ENCODE measurements at regions not wholly inside any gene's neighbourhood (a gene's known extent, or its start where the extent isn't known, plus 50 kb on each side); places are given as distances from the start of the nearest gene placed in this dataset.

DNA sequence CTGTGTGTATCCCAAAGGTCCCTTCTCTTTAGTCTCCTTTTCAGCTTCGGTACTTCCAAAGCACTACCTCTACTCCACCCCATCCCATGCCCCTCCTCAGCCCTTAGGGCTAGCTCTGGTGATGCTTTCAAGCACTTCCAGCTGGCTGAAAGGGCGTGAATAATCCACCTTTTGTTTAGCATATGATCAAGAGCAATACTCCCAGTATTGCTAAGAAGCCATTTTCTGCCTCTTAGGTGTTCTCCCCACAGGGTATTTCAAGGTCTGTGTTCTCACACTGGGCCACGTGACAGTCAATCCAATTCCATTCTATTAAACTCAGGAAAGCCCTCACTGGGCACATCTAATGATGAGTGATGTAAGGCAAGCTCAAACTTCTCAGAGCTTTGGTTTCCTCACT lies 298.5 kb upstream of the PROX1 start:
- TF ChIP-seq YY1 (IDR thresholded peaks at IDR 0.05; ENCODE audit: insufficient read depth, insufficient read length) (no peak), SUZ12 (IDR thresholded peaks at IDR 0.05; ENCODE audit: extremely low read depth, insufficient read depth, insufficient read length) (no peak)
- Histone ChIP-seq H3K4me3 (ENCODE audit: insufficient read length, low read depth) (no peak overlapping the region), H3K9me3 (ENCODE audit: insufficient read depth, low read length) (no peaks in the 10 kb centered on the region), H3K36me3 (ENCODE audit: insufficient read depth, insufficient read length, low read length) (no peaks in the 10 kb centered on the region), H3K4me1 (ENCODE audit: insufficient read depth, insufficient read length) (no peaks in the 10 kb centered on the region), H3K9ac (ENCODE audit: insufficient read length, low read depth) (no peak overlapping the region), H3K27me3 (ENCODE audit: insufficient read depth, insufficient read length) (no peaks in the 10 kb centered on the region)
- no peak for DNase-seq (ENCODE audit: low read depth, low spot score)

DNA sequence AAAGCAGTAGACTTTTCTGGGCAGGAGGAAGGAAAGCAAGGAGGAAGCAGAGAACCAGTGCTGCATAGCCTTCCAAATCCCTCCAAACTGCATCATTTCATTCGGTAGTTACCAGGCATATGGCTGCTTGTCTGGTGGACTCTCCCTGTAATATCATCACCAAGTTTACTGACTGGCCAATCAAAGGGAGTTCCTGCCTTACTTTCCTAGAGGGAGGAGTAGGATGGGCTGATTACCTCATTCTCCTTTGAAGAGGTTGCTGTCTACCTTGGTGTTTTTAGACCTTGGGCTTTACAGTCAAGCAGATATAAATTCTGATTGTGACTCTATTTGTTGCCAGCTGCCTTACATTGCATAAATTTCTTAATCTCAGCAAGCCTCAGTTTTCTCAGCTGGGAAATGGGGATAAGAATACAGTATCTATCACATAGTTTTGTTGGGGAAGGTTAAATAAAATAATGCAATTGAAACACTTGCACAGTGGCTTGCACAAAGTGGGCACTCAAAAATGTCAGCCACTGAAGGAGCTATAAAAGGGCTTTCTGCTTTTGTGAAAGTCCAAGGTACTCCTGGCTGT lies 297.3 kb upstream of the PROX1 start:
- H3K9ac ChIP-seq (ENCODE audit: insufficient read length, low read depth) = no peak overlapping the region
- H3K9me3 ChIP-seq (ENCODE audit: insufficient read depth, low read length) = no peaks in the 10 kb centered on the region
- no peak for TF ChIP-seq SUZ12 (IDR thresholded peaks at IDR 0.05; ENCODE audit: extremely low read depth, insufficient read depth, insufficient read length)
- TF ChIP-seq ZNF274 (IDR thresholded peaks at IDR 0.05; ENCODE audit: low read depth, low read length) = no peak
- TF ChIP-seq YY1 (IDR thresholded peaks at IDR 0.05; ENCODE audit: insufficient read depth, insufficient read length) = no peak
- H3K4me3 ChIP-seq (ENCODE audit: insufficient read length, low read depth) = no peak overlapping the region
- no peaks in the 10 kb centered on the region for H3K27me3 ChIP-seq (ENCODE audit: insufficient read depth, insufficient read length)
- no peaks in the 10 kb centered on the region for H3K4me1 ChIP-seq (ENCODE audit: insufficient read depth, insufficient read length)
- no peak for DNase-seq (ENCODE audit: low read depth, low spot score)
- H3K36me3 ChIP-seq (ENCODE audit: insufficient read depth, insufficient read length, low read length) = no peaks in the 10 kb centered on the region

DNA sequence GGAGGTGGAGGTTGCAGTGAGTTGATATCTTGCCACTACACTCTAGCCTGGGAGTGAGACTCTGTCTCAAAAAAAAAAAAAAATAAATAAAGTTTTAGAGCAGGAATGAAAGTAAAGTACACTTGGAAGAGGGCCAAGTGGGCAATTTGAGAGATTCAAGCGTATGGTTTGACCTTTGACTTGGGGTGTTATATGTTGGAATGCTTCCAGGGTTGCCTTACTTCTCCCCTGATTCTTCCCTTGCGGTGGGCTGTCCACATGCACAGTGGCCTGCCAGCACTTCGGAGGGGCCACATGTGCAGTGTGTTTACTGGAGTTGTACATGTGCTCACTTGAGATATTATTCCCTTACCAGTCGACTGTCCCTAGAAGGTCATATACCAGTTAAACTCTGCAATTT lies 295.5 kb upstream of the PROX1 start:
- H3K9me3 ChIP-seq (ENCODE audit: insufficient read depth, low read length) = no peaks in the 10 kb centered on the region
- DNase-seq (ENCODE audit: low read depth, low spot score) = no peak
- H3K36me3 ChIP-seq (ENCODE audit: insufficient read depth, insufficient read length, low read length) = no peaks in the 10 kb centered on the region
- no peak overlapping the region for H3K9ac ChIP-seq (ENCODE audit: insufficient read length, low read depth)
- no peak for TF ChIP-seq SUZ12 (IDR thresholded peaks at IDR 0.05; ENCODE audit: extremely low read depth, insufficient read depth, insufficient read length)
- no peaks in the 10 kb centered on the region for H3K4me1 ChIP-seq (ENCODE audit: insufficient read depth, insufficient read length)
- H3K4me3 ChIP-seq (ENCODE audit: insufficient read length, low read depth) = no peak overlapping the region
- H3K27me3 ChIP-seq (ENCODE audit: insufficient read depth, insufficient read length) = no peaks in the 10 kb centered on the region

DNA sequence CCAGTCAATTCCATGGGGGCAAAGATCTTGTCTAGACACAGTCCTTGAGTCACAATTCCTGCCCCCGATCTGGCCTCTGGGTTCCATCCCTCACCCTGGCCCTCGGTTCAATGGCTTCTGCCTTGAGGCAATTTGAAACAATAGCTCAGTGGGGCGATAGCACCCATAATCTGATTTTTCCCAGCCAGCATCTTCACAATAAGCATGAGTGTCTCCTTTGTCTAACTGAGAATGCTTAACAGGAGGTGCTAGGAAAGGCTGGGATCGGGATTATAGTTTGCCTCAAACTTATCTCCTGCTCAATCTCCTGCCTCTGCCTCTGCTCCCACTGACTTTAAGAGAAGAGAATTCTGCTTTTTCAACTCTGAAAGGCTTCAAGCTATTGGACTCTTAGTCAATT lies 293.9 kb upstream of the PROX1 start:
- H3K9ac ChIP-seq (ENCODE audit: insufficient read length, low read depth) = no peak overlapping the region
- H3K36me3 ChIP-seq (ENCODE audit: insufficient read depth, insufficient read length, low read length) = no peaks in the 10 kb centered on the region
- H3K4me3 ChIP-seq (ENCODE audit: insufficient read length, low read depth) = no peak overlapping the region
- no peaks in the 10 kb centered on the region for H3K4me1 ChIP-seq (ENCODE audit: insufficient read depth, insufficient read length)
- no peak for DNase-seq (ENCODE audit: low read depth, low spot score)
- TF ChIP-seq YY1 (IDR thresholded peaks at IDR 0.05; ENCODE audit: insufficient read depth, insufficient read length) (no peak), ZNF274 (IDR thresholded peaks at IDR 0.05; ENCODE audit: low read depth, low read length) (no peak), SUZ12 (IDR thresholded peaks at IDR 0.05; ENCODE audit: extremely low read depth, insufficient read depth, insufficient read length) (no peak)
- no peaks in the 10 kb centered on the region for H3K9me3 ChIP-seq (ENCODE audit: insufficient read depth, low read length)
- no peaks in the 10 kb centered on the region for H3K27me3 ChIP-seq (ENCODE audit: insufficient read depth, insufficient read length)

DNA sequence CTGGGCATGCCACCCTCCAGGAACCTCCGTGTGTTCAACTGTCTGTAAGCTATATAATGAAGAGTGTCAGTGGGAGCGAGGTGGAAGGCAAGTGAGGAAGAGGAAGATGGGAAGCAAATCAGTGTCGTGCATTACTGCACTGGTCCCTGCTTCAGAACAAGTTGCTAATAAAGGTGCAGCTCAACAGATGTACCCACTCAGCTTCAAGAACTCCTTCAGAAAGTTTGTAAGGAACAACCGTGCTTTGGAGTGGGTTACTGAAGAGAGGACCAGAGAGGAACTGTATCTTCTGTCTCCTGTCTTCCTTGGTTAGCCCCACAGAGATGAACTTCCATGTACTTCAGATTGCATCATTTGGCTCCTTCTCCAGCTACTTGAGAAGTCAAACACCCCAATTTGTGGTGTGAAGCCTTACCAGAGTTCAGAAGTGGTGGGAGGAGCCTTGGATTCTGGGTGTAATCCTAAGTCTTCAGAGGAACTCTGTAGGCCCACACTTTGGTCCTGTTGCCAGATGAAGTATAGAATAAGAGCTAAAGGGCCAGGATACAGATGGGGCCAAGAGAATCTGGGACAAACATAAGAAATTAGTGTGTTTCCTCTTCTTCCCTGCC lies 290.5 kb upstream of the PROX1 start:
- Histone ChIP-seq H3K4me1 (ENCODE audit: insufficient read depth, insufficient read length) (no peaks in the 10 kb centered on the region), H3K4me3 (ENCODE audit: insufficient read length, low read depth) (no peak overlapping the region), H3K9me3 (ENCODE audit: insufficient read depth, low read length) (no peaks in the 10 kb centered on the region), H3K27me3 (ENCODE audit: insufficient read depth, insufficient read length) (no peaks in the 10 kb centered on the region), H3K9ac (ENCODE audit: insufficient read length, low read depth) (no peak overlapping the region), H3K36me3 (ENCODE audit: insufficient read depth, insufficient read length, low read length) (no peaks in the 10 kb centered on the region)
- DNase-seq (ENCODE audit: low read depth, low spot score) = no peak
- TF ChIP-seq SUZ12 (IDR thresholded peaks at IDR 0.05; ENCODE audit: extremely low read depth, insufficient read depth, insufficient read length) = no peak
- no peak for TF ChIP-seq ZNF274 (IDR thresholded peaks at IDR 0.05; ENCODE audit: low read depth, low read length)

- no peaks in the 10 kb centered on the region for H3K27me3 ChIP-seq (ENCODE audit: insufficient read depth, insufficient read length)
- H3K4me3 ChIP-seq (ENCODE audit: insufficient read length, low read depth) = no peak overlapping the region
- H3K4me1 ChIP-seq (ENCODE audit: insufficient read depth, insufficient read length) = no peaks in the 10 kb centered on the region
- no peak for TF ChIP-seq ZNF274 (IDR thresholded peaks at IDR 0.05; ENCODE audit: low read depth, low read length)
- TF ChIP-seq SUZ12 (IDR thresholded peaks at IDR 0.05; ENCODE audit: extremely low read depth, insufficient read depth, insufficient read length) = no peak
- TF ChIP-seq YY1 (IDR thresholded peaks at IDR 0.05; ENCODE audit: insufficient read depth, insufficient read length) = no peak
- H3K9me3 ChIP-seq (ENCODE audit: insufficient read depth, low read length) = no peaks in the 10 kb centered on the region
- H3K36me3 ChIP-seq (ENCODE audit: insufficient read depth, insufficient read length, low read length) = no peaks in the 10 kb centered on the region
- no peak for DNase-seq (ENCODE audit: low read depth, low spot score)
- no peak overlapping the region for H3K9ac ChIP-seq (ENCODE audit: insufficient read length, low read depth)
Measured at GRCh38 chr1:213698092-213698702, 289.6 kb upstream of the PROX1 start.

DNA sequence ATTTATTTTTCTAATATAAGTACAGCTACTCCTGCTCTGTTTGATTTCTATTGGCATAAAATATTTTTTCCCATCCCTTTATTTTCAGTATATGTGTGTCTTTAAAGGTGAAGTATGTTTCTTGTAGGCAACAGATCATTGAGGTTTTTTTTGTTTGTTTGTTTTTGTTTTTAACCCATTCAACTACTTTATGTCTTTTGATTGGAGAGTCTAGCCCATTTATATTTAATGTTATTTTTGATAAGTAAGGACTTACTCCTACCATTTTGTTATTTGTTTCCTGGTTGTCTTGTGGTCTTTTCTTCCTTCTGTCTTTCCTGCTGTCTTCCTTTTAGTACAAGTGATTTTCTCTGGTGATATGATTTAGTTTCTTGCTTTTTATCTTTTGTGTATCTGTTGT lies 285.1 kb upstream of the PROX1 start:
- Histone ChIP-seq H3K36me3 (ENCODE audit: insufficient read depth, insufficient read length, low read length) (no peaks in the 10 kb centered on the region), H3K4me1 (ENCODE audit: insufficient read depth, insufficient read length) (no peaks in the 10 kb centered on the region), H3K4me3 (ENCODE audit: insufficient read length, low read depth) (no peak overlapping the region), H3K9me3 (ENCODE audit: insufficient read depth, low read length) (no peaks in the 10 kb centered on the region), H3K27me3 (ENCODE audit: insufficient read depth, insufficient read length) (no peaks in the 10 kb centered on the region), H3K9ac (ENCODE audit: insufficient read length, low read depth) (no peak overlapping the region)
- no peak for DNase-seq (ENCODE audit: low read depth, low spot score)
- TF ChIP-seq SUZ12 (IDR thresholded peaks at IDR 0.05; ENCODE audit: extremely low read depth, insufficient read depth, insufficient read length) (no peak), ZNF274 (IDR thresholded peaks at IDR 0.05; ENCODE audit: low read depth, low read length) (no peak), YY1 (IDR thresholded peaks at IDR 0.05; ENCODE audit: insufficient read depth, insufficient read length) (no peak)
